GM23338 (cell line): ENCODE measurements at regions not wholly inside any gene's neighbourhood (a gene's known extent, or its start where the extent isn't known, plus 50 kb on each side); places are given as distances from the start of the nearest gene placed in this dataset.

ENCODE experiments used
- ATAC-seq: fragments of 200-7000 bp; cut with Tn5 transposase; 3 replicates; pipeline ENCODE4 v1.9.1; 2020
- DNase-seq: peaks from one replicate; pipeline ENCODE4 v3.0.0-alpha.2; 2015; ENCODE audit warnings: low spot score
- H2AFZ ChIP-seq: fragments of 200-600 bp; sonication (generic); 2 replicates; pipeline ENCODE4 v1.8.0; 2016; ENCODE audit warnings: antibody characterized with exemption, mild to moderate bottlenecking, moderate library complexity
- H3F3A ChIP-seq: fragments of 200-600 bp; sonication (generic); replicated peaks from 2 replicates; pipeline ENCODE4 v1.8.0; 2017; ENCODE audit warnings: antibody characterized with exemption, mixed run types, low read depth
- H3K27ac ChIP-seq: fragments of 200-600 bp; sonication (generic); 2 replicates; pipeline ENCODE4 v1.6.1; 2016; ENCODE audit warnings: low read depth
- H3K27me3 ChIP-seq: fragments of 200-600 bp; sonication (generic); 2 replicates; pipeline ENCODE4 v1.8.0; 2016; ENCODE audit warnings: mild to moderate bottlenecking, mixed run types, moderate library complexity; ENCODE audit not compliant: insufficient read depth
- H3K36me3 ChIP-seq: fragments of 200-600 bp; sonication (generic); 2 replicates; pipeline ENCODE4 v1.8.0; 2016; ENCODE audit warnings: mild to moderate bottlenecking; ENCODE audit not compliant: insufficient read depth
- H3K4me1 ChIP-seq: fragments of 200-600 bp; sonication (generic); 2 replicates; pipeline ENCODE4 v1.8.0; 2016; ENCODE audit warnings: mild to moderate bottlenecking, moderate library complexity; ENCODE audit not compliant: insufficient read depth
- H3K4me2 ChIP-seq: fragments of 200-600 bp; sonication (generic); 2 replicates; pipeline ENCODE4 v1.7.1; 2017; ENCODE audit warnings: mixed run types
- H3K4me3 ChIP-seq: fragments of 200-600 bp; sonication (generic); 2 replicates; pipeline ENCODE4 v1.6.1; 2016; ENCODE audit warnings: mixed run types
- H3K79me2 ChIP-seq: fragments of 200-600 bp; sonication (generic); replicated peaks from 2 replicates; pipeline ENCODE4 v1.8.0; 2017; ENCODE audit warnings: mild to moderate bottlenecking; ENCODE audit not compliant: insufficient read depth
- H3K9me2 ChIP-seq: fragments of 200-600 bp; sonication (generic); 2 replicates; pipeline ENCODE4 v1.8.0; 2017; ENCODE audit not compliant: insufficient read depth
- H4K20me1 ChIP-seq: fragments of 200-600 bp; sonication (generic); replicated peaks from 2 replicates; pipeline ENCODE4 v1.8.0; 2017; ENCODE audit warnings: mild to moderate bottlenecking; ENCODE audit not compliant: insufficient read depth
- H3K27ac Mint-ChIP-seq: 2 replicates; pipeline ENCODE4 v1.8.0; 2020; ENCODE audit warnings: inconsistent platforms, mild to moderate bottlenecking, moderate library complexity, mixed read lengths
- H3K27me3 Mint-ChIP-seq: 3 replicates; pipeline ENCODE4 v1.8.0; 2022; ENCODE audit warnings: low read depth, mild to moderate bottlenecking, moderate library complexity, mixed read lengths, inconsistent platforms; ENCODE audit not compliant: insufficient read depth, poor library complexity
- H3K36me3 Mint-ChIP-seq: 3 replicates; pipeline ENCODE4 v1.8.0; 2021; ENCODE audit warnings: low read depth, mild to moderate bottlenecking, inconsistent platforms, moderate library complexity, mixed read lengths
- H3K4me1 Mint-ChIP-seq: 3 replicates; pipeline ENCODE4 v1.8.0; 2020; ENCODE audit warnings: mild to moderate bottlenecking, inconsistent platforms, mixed read lengths
- H3K4me3 Mint-ChIP-seq: 3 replicates; pipeline ENCODE4 v1.8.0; 2021; ENCODE audit warnings: moderate library complexity, mild to moderate bottlenecking, inconsistent platforms, mixed read lengths
- H3K9me3 Mint-ChIP-seq: 3 replicates; pipeline ENCODE4 v1.8.0; 2020; ENCODE audit warnings: moderate library complexity, mild to moderate bottlenecking, inconsistent platforms, mixed read lengths
- EZH2 ChIP-seq: fragments of 200-600 bp; sonication (generic); IDR thresholded peaks from one replicate; pipeline ENCODE4 v1.8.0; 2017; ENCODE audit warnings: antibody characterized with exemption, mild to moderate bottlenecking, low read depth; ENCODE audit not compliant: unreplicated experiment
- EZH2phosphoT487 ChIP-seq: fragments of 200-600 bp; sonication (generic); IDR thresholded peaks from one replicate; pipeline ENCODE4 v1.8.1; 2018; ENCODE audit warnings: antibody characterized with exemption; ENCODE audit not compliant: unreplicated experiment
- POLR2AphosphoS5 ChIP-seq: IDR thresholded peaks from 2 replicates; pipeline ENCODE4 v1.6.1; 2016; ENCODE audit warnings: antibody characterized with exemption, low read depth
- TF ChIP-seq, protein P1 (sequence below), 2 experiments: fragments of 200-600 bp in 1 of 2; sonication (generic) in 1 of 2; conservative IDR thresholded peaks; 2 replicates each; pipeline versions ENCODE4 v1.5.1 to v1.6.1; 2016 to 2017; ENCODE audit warnings: antibody characterized with exemption in 2 of 2, low read depth in 2 of 2, mild to moderate bottlenecking in 2 of 2, moderate library complexity in 1 of 2

- TF ChIP-seq, protein P1, sequence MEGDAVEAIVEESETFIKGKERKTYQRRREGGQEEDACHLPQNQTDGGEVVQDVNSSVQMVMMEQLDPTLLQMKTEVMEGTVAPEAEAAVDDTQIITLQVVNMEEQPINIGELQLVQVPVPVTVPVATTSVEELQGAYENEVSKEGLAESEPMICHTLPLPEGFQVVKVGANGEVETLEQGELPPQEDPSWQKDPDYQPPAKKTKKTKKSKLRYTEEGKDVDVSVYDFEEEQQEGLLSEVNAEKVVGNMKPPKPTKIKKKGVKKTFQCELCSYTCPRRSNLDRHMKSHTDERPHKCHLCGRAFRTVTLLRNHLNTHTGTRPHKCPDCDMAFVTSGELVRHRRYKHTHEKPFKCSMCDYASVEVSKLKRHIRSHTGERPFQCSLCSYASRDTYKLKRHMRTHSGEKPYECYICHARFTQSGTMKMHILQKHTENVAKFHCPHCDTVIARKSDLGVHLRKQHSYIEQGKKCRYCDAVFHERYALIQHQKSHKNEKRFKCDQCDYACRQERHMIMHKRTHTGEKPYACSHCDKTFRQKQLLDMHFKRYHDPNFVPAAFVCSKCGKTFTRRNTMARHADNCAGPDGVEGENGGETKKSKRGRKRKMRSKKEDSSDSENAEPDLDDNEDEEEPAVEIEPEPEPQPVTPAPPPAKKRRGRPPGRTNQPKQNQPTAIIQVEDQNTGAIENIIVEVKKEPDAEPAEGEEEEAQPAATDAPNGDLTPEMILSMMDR (conservative IDR thresholded peaks at IDR 0.05; ENCODE audit: low read depth in 2 of 2) = no peak
These were observed 120.0 kb upstream of the ATP11B start (continued) for GRCh38 chr3:182673336-182673735.

DNA sequence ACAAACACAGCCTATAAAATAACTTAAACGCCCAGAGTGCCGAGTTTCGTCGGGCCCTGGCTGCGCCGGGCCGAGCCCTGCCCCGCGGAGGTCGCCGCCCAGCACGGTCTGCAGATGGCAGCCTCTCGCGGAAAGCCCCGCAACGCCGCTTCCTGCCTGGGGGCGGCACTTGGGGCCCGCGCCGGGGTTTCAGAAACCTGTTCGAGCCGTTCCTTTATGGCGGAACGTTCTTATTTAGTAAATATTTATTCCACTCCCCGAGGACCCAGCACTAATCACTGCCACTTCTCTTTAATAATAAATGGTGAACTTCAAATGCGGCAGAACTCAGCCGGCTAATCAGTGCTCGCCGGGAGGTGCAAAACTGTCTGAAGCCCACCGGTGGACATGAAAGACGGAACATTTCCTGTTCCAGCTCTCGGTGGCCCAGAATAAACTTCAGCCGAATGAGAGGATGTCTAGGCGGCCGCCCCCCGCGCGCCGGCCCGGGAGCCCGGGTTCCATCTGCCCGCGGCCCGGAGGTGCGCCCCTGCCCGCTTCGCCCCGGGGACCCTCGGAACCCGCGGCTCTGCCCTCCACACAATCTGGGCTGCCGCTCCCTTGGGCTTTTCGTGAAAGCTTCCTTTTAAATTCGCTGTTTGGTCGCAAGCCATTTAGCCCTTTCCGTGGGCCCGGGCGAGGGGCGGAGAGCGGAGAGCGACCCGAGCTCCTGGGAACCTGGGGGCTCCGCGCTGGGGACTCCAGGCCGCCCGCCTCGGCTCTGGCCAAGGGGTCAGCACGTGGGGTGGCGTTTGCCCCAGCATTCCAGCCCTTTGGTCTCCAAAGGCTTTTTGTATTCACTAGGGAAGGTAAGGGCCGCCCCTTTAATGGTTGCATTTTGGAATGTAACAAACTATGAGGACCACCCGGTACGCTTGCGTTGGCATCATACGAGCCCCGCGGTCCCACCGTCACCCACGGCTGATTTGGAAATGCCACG lies 110.8 kb upstream of the ATP11B start:
- peak overlapping the region; percentile 90 for H3K4me2 ChIP-seq
- no peak overlapping the region; the same call in 1 of the 2 replicates for H3K27ac Mint-ChIP-seq
- no peaks in the 10 kb centered on the region for H3K9me3 Mint-ChIP-seq
- peaks cover 7% of the 10 kb centered on the region; the same call in 2 of the 3 replicates for H3K4me1 Mint-ChIP-seq
- H3K27me3 ChIP-seq = peaks cover 9% of the 10 kb centered on the region; the same call in 1 of the 2 replicates
- ATAC-seq = peak; percentile 93
- TF ChIP-seq, protein P1 (conservative IDR thresholded peaks at IDR 0.05; ENCODE audit: low read depth in 2 of 2) = peak; percentile 27 to 45; a peak in 3 of 4 replicates
- no peak for TF ChIP-seq EZH2
- H3F3A ChIP-seq = no peaks in the 10 kb centered on the region
- peak overlapping the region; percentile 80 for H3K4me3 Mint-ChIP-seq
- no peaks in the 10 kb centered on the region for H4K20me1 ChIP-seq
- H3K36me3 ChIP-seq = no peaks in the 10 kb centered on the region
- 0 out of 2 replicates have a peak, but pooled peaks cover 5% of the 10 kb centered on the region for H3K4me1 ChIP-seq
- peak overlapping the region; percentile 73 for H3K4me3 ChIP-seq
- H3K79me2 ChIP-seq = no peaks in the 10 kb centered on the region
- peak overlapping the region; percentile 95 for H2AFZ ChIP-seq
- peaks cover 2% of the 10 kb centered on the region for H3K27me3 Mint-ChIP-seq
- H3K36me3 Mint-ChIP-seq = no peaks in the 10 kb centered on the region
- H3K27ac ChIP-seq = no peak overlapping the region
- peak; percentile 85 for DNase-seq
- H3K9me2 ChIP-seq = no peaks in the 10 kb centered on the region

- Histone ChIP-seq H3K79me2 (no peaks in the 10 kb centered on the region), H3K27ac (no peak overlapping the region), H3K27me3 (peaks cover 9% of the 10 kb centered on the region; the same call in 1 of the 2 replicates), H3K36me3 (no peaks in the 10 kb centered on the region), H4K20me1 (no peaks in the 10 kb centered on the region), H3K4me2 (peak overlapping the region; percentile 90), H3K9me2 (no peaks in the 10 kb centered on the region), H2AFZ (no peak overlapping the region), H3K4me1 (0 out of 2 replicates have a peak, but pooled peaks cover 5% of the 10 kb centered on the region), H3F3A (no peaks in the 10 kb centered on the region), H3K4me3 (peak overlapping the region; percentile 73)
- DNase-seq (peak; percentile 86), ATAC-seq (peak; percentile 68)
- no peaks in the 10 kb centered on the region for H3K36me3 Mint-ChIP-seq
- peaks cover 7% of the 10 kb centered on the region; the same call in 2 of the 3 replicates for H3K4me1 Mint-ChIP-seq
- H3K27ac Mint-ChIP-seq = no peak overlapping the region
- peaks cover 2% of the 10 kb centered on the region for H3K27me3 Mint-ChIP-seq
- H3K9me3 Mint-ChIP-seq = no peaks in the 10 kb centered on the region
- no peak for TF ChIP-seq EZH2phosphoT487
- no peak for TF ChIP-seq POLR2AphosphoS5
- TF ChIP-seq, protein P1 (conservative IDR thresholded peaks at IDR 0.05; ENCODE audit: low read depth in 2 of 2) = peak; percentile 97 to 98
- H3K4me3 Mint-ChIP-seq = peak overlapping the region; percentile 80
These were observed 109.9 kb upstream of the ATP11B start for GRCh38 chr3:182683453-182683852.
